ENCODE measurements at regions not wholly inside any gene's neighbourhood (a gene's known extent, or its start where the extent isn't known, plus 50 kb on each side); places are given as distances from the start of the nearest gene placed in this dataset.

- H3K27ac ChIP-seq (ENCODE audit: insufficient read depth, low read depth, low read length): no peak overlapping the region
- no peaks in the 10 kb centered on the region for H3K27me3 ChIP-seq (ENCODE audit: control insufficient read depth in 2 of 2, insufficient read depth in 2 of 2, low read length in 2 of 2)
- POLR2A ChIA-PET: no interaction called here
- H3K4me1 ChIP-seq (ENCODE audit: control insufficient read depth, extremely low read depth, insufficient read depth, low read length): no peaks in the 10 kb centered on the region
- no peaks in the 10 kb centered on the region for H3K36me3 ChIP-seq (ENCODE audit: control insufficient read depth in 2 of 2, extremely low read depth in 1 of 2, insufficient read depth in 2 of 2, low read length in 2 of 2)
- H3K79me2 ChIP-seq (ENCODE audit: control insufficient read depth, insufficient read depth, low read length): no peaks in the 10 kb centered on the region
- CTCF ChIA-PET: no interaction called here
- no peaks in the 10 kb centered on the region for H4K20me1 ChIP-seq (replicated peaks; ENCODE audit: control insufficient read depth, extremely low read depth, insufficient read depth, low read length)
- TF ChIP-seq POLR2AphosphoS5 (IDR thresholded peaks at IDR 0.05; ENCODE audit: insufficient read depth, low read depth, low read length) (no peak), GATA2 (IDR thresholded peaks at IDR 0.05; ENCODE audit: insufficient read depth, insufficient read length, low read depth, low read length) (no peak), POLR2A (IDR thresholded peaks at IDR 0.05; ENCODE audit: low read depth, low read length) (no peak), CTCF (IDR thresholded peaks at IDR 0.05; ENCODE audit: extremely low read depth in 1 of 2, insufficient read depth in 1 of 2, low read depth in 1 of 2, low read length in 2 of 2) (no peak), MAX (IDR thresholded peaks at IDR 0.05; ENCODE audit: insufficient read depth, insufficient read length) (no peak), FOS (IDR thresholded peaks at IDR 0.05; ENCODE audit: borderline replicate concordance, insufficient read depth, low read length) (no peak), JUN (IDR thresholded peaks at IDR 0.05; ENCODE audit: borderline replicate concordance, insufficient read depth, insufficient read length, low read depth) (no peak), EZH2 (IDR thresholded peaks at IDR 0.05; ENCODE audit: borderline replicate concordance, low read depth, low read length, severe bottlenecking) (no peak), MYC (IDR thresholded peaks at IDR 0.05; ENCODE audit: low read depth, low read length) (no peak)
- DNase-seq (ENCODE audit: low read depth, low spot score): no peak
- H3K4me2 ChIP-seq (ENCODE audit: insufficient read depth, low read length): no peak overlapping the region
- intact Hi-C loops (cut with micrococcal nuclease) (no loop called here), dilution Hi-C loops (cut with MboI; ENCODE audit: extremely low pct_ligation_motif_present, low sequenced_read_pairs) (no loop called here)
- FAIRE-seq: no peak
- no peak overlapping the region for H2AFZ ChIP-seq (ENCODE audit: low read depth, low read length)
- no TSS peak for BruUV-seq (replicated peaks)
- H3K9me1 ChIP-seq (replicated peaks; ENCODE audit: control insufficient read depth, extremely low read depth, insufficient read depth, low read length): no peaks in the 10 kb centered on the region
- H3K9me3 ChIP-seq (replicated peaks; ENCODE audit: control insufficient read depth, insufficient read depth, low read length): no peaks in the 10 kb centered on the region
- H3K4me3 ChIP-seq (replicated peaks in 1 of 3; ENCODE audit: insufficient read depth in 1 of 3, low read depth in 1 of 3, low read length in 3 of 3): no peak overlapping the region
- no peak overlapping the region for H3K9ac ChIP-seq (replicated peaks; ENCODE audit: extremely low read depth, insufficient read depth, low read length)
Observed at GRCh38 chr14:96673706-96674105, 123.5 kb upstream of the VRK1 start.

Data from endothelial cell of umbilical vein (primary cell).